ENCODE measurements at regions not wholly inside any gene's neighbourhood (a gene's known extent, or its start where the extent isn't known, plus 50 kb on each side); places are given as distances from the start of the nearest gene placed in this dataset.

DNA sequence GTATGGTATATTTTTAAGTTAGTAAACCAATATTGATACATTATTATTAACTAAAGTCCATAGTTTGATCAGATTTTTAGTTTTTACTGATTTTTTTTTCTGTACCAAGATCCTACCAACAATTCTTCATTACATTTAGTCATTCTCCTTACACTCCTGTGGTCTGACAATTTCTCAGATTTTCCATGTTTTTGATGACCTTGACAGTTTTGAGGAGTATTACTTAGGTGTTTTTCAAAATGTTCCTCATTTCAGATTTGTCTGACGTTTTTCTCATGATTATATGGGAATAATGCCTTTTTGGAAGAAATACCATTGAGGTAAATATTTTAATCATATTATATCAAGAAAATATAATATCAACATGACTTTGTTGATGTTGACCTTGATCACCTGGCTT lies 423.8 kb downstream of the PPP4R3C start:
- TF ChIP-seq POLR2A (IDR thresholded peaks at IDR 0.05) (no peak), POLR2AphosphoS5 (IDR thresholded peaks at IDR 0.05) (no peak)
- TF ChIP-seq, protein P1, sequence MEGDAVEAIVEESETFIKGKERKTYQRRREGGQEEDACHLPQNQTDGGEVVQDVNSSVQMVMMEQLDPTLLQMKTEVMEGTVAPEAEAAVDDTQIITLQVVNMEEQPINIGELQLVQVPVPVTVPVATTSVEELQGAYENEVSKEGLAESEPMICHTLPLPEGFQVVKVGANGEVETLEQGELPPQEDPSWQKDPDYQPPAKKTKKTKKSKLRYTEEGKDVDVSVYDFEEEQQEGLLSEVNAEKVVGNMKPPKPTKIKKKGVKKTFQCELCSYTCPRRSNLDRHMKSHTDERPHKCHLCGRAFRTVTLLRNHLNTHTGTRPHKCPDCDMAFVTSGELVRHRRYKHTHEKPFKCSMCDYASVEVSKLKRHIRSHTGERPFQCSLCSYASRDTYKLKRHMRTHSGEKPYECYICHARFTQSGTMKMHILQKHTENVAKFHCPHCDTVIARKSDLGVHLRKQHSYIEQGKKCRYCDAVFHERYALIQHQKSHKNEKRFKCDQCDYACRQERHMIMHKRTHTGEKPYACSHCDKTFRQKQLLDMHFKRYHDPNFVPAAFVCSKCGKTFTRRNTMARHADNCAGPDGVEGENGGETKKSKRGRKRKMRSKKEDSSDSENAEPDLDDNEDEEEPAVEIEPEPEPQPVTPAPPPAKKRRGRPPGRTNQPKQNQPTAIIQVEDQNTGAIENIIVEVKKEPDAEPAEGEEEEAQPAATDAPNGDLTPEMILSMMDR (IDR thresholded peaks at IDR 0.05 in 8 of 11, conservative IDR thresholded peaks at IDR 0.05 in 3 of 11), result no peak
